ENCODE measurements at regions not wholly inside any gene's neighbourhood (a gene's known extent, or its start where the extent isn't known, plus 50 kb on each side); places are given as distances from the start of the nearest gene placed in this dataset.
A peak's percentile ranks its signal among the peaks of the same experiment; 100 is the strongest.

- no peak overlapping the region for H3K4me3 ChIP-seq
Measured at GRCh38 chr21:17454315-17455027, 58.4 kb upstream of the CXADR start.

GRCh38 chr21:17455028-17455353 is 57.9 kb upstream of the CXADR start:
- Histone ChIP-seq H3K36me3 (no peaks in the 10 kb centered on the region), H3K27me3 (no peaks in the 10 kb centered on the region), H3K27ac (no peak overlapping the region), H3K9me3 (ENCODE audit: low read depth) (no peaks in the 10 kb centered on the region), H3K4me1 (ENCODE audit: low read depth) (no peaks in the 10 kb centered on the region), H3K4me3 (no peak overlapping the region)
- TF ChIP-seq, protein P1, sequence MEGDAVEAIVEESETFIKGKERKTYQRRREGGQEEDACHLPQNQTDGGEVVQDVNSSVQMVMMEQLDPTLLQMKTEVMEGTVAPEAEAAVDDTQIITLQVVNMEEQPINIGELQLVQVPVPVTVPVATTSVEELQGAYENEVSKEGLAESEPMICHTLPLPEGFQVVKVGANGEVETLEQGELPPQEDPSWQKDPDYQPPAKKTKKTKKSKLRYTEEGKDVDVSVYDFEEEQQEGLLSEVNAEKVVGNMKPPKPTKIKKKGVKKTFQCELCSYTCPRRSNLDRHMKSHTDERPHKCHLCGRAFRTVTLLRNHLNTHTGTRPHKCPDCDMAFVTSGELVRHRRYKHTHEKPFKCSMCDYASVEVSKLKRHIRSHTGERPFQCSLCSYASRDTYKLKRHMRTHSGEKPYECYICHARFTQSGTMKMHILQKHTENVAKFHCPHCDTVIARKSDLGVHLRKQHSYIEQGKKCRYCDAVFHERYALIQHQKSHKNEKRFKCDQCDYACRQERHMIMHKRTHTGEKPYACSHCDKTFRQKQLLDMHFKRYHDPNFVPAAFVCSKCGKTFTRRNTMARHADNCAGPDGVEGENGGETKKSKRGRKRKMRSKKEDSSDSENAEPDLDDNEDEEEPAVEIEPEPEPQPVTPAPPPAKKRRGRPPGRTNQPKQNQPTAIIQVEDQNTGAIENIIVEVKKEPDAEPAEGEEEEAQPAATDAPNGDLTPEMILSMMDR (IDR thresholded peaks at IDR 0.05; ENCODE audit: low read depth, low read length): no peak
- no peak for DNase-seq (ENCODE audit: low read depth in 1 of 2, low spot score in 1 of 2)

More at GRCh38 chr21:17454315-17455027, 58.4 kb upstream of the CXADR start:
- Histone ChIP-seq H3K27ac (no peak overlapping the region), H3K4me1 (ENCODE audit: low read depth) (no peaks in the 10 kb centered on the region), H3K9me3 (ENCODE audit: low read depth) (no peaks in the 10 kb centered on the region), H3K36me3 (no peaks in the 10 kb centered on the region), H3K27me3 (no peaks in the 10 kb centered on the region)
- peak; percentile 41 to 77 for DNase-seq (ENCODE audit: low read depth in 1 of 2, low spot score in 1 of 2)
- TF ChIP-seq, protein P1 (IDR thresholded peaks at IDR 0.05; ENCODE audit: low read depth, low read length): no peak

- TF ChIP-seq, protein P1 (IDR thresholded peaks at IDR 0.05; ENCODE audit: low read depth, low read length): no peak
- no peak for DNase-seq (ENCODE audit: low read depth in 1 of 2, low spot score in 1 of 2)
- H3K36me3 ChIP-seq: no peaks in the 10 kb centered on the region
- H3K4me1 ChIP-seq (ENCODE audit: low read depth): no peaks in the 10 kb centered on the region
- no peaks in the 10 kb centered on the region for H3K27me3 ChIP-seq
- no peaks in the 10 kb centered on the region for H3K9me3 ChIP-seq (ENCODE audit: low read depth)
- no peak overlapping the region for H3K27ac ChIP-seq
- no peak overlapping the region for H3K4me3 ChIP-seq
Measured at GRCh38 chr21:17455451-17455850, 57.4 kb upstream of the CXADR start.

DNA sequence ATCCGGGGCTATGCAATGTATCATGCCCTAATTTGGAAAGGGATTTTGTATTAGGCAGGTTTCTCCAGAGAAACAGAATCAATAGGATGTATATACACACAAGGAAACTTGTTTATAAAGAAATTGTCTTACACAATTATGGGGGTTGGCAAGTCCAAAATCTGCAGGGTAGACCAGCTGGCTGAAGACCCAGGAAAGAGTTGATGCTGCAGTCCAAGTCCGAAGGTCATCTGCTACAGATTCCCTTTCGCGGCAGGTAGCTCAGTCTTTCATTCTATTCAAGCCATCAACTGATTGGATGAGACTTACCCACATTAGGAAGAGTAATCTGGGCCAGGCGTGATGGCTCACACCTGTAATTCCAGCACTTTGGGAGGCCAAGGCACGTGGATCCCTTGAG is 54.6 kb upstream of the CXADR start:
- H3K9me3 ChIP-seq (ENCODE audit: low read depth): no peaks in the 10 kb centered on the region
- no peak overlapping the region for H3K27ac ChIP-seq
- H3K4me3 ChIP-seq: no peak overlapping the region
- TF ChIP-seq, protein P1 (IDR thresholded peaks at IDR 0.05; ENCODE audit: low read depth, low read length): no peak
- no peaks in the 10 kb centered on the region for H3K4me1 ChIP-seq (ENCODE audit: low read depth)
- DNase-seq (ENCODE audit: low read depth in 1 of 2, low spot score in 1 of 2): no peak
- no peaks in the 10 kb centered on the region for H3K27me3 ChIP-seq
- no peaks in the 10 kb centered on the region for H3K36me3 ChIP-seq

DNA sequence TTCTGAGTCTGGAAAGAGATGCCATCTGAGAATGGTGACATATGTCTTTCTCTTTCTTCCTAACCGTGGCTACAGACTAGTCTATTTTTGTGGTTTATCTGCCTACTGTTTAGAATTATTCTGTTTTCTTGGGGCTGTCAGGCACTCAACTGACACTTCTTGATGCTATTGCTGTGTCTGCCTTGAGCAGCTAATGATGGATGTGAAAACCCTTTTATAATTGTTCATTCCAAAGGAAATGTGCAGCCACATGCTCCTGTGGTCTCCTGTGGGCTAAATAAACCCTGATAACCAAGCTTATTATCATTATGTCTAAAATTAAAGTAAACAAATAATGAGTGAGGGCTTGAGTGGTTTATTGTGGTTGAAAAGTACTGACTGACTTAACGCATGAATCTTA is 52.7 kb upstream of the CXADR start:
- DNase-seq (ENCODE audit: low read depth in 1 of 2, low spot score in 1 of 2): no peak
- no peaks in the 10 kb centered on the region for H3K4me1 ChIP-seq (ENCODE audit: low read depth)
- H3K36me3 ChIP-seq: no peaks in the 10 kb centered on the region
- H3K9me3 ChIP-seq (ENCODE audit: low read depth): no peaks in the 10 kb centered on the region
- TF ChIP-seq, protein P1 (IDR thresholded peaks at IDR 0.05; ENCODE audit: low read depth, low read length): no peak
- no peak overlapping the region for H3K4me3 ChIP-seq
- H3K27me3 ChIP-seq: no peaks in the 10 kb centered on the region
- no peak overlapping the region for H3K27ac ChIP-seq
